HFF-Myc (cell line): ENCODE measurements at regions not wholly inside any gene's neighbourhood (a gene's known extent, or its start where the extent isn't known, plus 50 kb on each side); places are given as distances from the start of the nearest gene placed in this dataset.

Source experiments
- DNase-seq: peaks from one replicate; pipeline ENCODE4 v3.0.0-alpha.2; 2011; ENCODE audit warnings: low read depth; ENCODE audit errors: extremely low read depth
- H3K4me3 ChIP-seq: replicated peaks from 2 replicates; pipeline ENCODE4 v1.5.1; 2011; ENCODE audit warnings: low read depth, mild to moderate bottlenecking, control low read depth, low read length
- CTCF ChIP-seq: IDR thresholded peaks from 2 replicates; pipeline ENCODE4 v1.5.1; 2012; ENCODE audit warnings: mild to moderate bottlenecking, low read depth, low read length, control low read depth; ENCODE audit errors: missing control alignments

DNA sequence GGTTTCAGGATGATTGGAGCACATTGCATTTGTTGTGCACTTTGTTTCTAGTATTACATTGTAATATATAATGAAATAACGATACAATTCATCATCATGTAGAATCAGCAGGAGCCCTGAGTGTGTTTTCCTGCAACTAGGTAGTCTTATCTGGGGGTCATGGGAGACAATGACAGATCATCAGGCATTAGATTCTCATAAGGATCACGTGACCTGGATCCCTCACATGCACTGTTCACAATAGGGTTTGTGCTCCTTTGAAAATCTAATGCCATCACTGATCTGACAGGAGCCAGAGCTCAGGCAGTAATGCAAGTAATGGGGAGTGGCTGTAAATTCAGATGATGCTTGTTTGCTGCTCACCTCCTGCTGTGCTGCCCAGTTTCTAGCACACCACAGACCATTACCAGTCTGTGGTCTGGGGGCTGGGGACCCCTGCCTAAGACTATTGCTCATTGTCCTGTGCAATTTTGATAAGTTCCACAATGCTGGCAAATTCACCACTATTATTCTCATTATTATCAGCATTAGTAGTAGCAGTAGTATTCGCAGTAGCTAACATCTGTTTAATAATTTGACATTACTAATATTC, 428.7 kb upstream of the TNP1 start:
- TF ChIP-seq CTCF = no peak
- no peak overlapping the region for H3K4me3 ChIP-seq
- no peak for DNase-seq

GRCh38 chr2:217286833-217287232, 427.0 kb upstream of the TNP1 start:
- DNase-seq = no peak
- no peak overlapping the region for H3K4me3 ChIP-seq
- no peak for TF ChIP-seq CTCF

GRCh38 chr2:217285926-217286325, 426.1 kb upstream of the TNP1 start:
- TF ChIP-seq CTCF = no peak
- no peak for DNase-seq
- no peak overlapping the region for H3K4me3 ChIP-seq

GRCh38 chr2:217283460-217283859, 423.6 kb upstream of the TNP1 start:
- H3K4me3 ChIP-seq = no peak overlapping the region
- no peak for TF ChIP-seq CTCF
- peak; percentile 67 for DNase-seq

- DNase-seq = no peak
- no peak overlapping the region for H3K4me3 ChIP-seq
- TF ChIP-seq CTCF = no peak
Measured at GRCh38 chr2:217282531-217282930, 422.7 kb upstream of the TNP1 start.

DNA sequence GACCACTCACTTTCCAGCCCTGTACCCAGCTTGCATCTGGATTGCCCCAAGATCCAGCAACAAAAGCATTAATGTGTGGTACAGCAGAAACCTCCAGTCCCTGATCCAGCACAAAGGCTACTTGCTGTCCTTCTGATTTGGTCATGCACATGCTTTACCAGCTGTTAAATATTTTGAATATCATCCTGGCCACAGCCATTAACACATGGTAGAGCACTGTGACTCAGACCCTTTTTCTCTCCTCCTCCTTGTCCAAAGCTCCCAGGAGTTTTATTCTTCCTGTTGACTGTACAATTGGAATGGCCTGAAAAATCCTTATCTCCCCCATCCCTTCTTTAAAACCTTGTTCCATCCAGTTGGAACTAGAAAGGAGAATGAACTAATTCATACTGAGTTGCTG, 419.7 kb upstream of the TNP1 start:
- no peak overlapping the region for H3K4me3 ChIP-seq
- DNase-seq = peak; percentile 82
- TF ChIP-seq CTCF = no peak

- TF ChIP-seq CTCF = no peak
- no peak overlapping the region for H3K4me3 ChIP-seq
- peak; percentile 61 for DNase-seq
Measured at GRCh38 chr2:217279140-217279539, 419.3 kb upstream of the TNP1 start.
